RWPE2 (cell line): ENCODE measurements at regions not wholly inside any gene's neighbourhood (a gene's known extent, or its start where the extent isn't known, plus 50 kb on each side); places are given as distances from the start of the nearest gene placed in this dataset.

Experiments used
- ATAC-seq: fragments of 200-7000 bp; cut with Tn5 transposase; 3 replicates; pipeline ENCODE4 v1.9.1; 2021; ENCODE audit warnings: low read depth
- DNase-seq: peaks from one replicate; pipeline ENCODE4 v3.0.0-alpha.2; 2020; ENCODE audit warnings: low spot score
- H3K27ac ChIP-seq: fragments of 450-650 bp; 2 replicates; pipeline ENCODE4 v1.5.1; 2017; ENCODE audit warnings: mild to moderate bottlenecking; ENCODE audit not compliant: poor library complexity, severe bottlenecking
- H3K27me3 ChIP-seq: fragments of 250-450 bp; sonication (Bioruptor Pico); 2 replicates; pipeline ENCODE4 v1.5.1; 2021; ENCODE audit warnings: mild to moderate bottlenecking, moderate library complexity; ENCODE audit not compliant: insufficient read depth, poor library complexity, severe bottlenecking
- H3K36me3 ChIP-seq: fragments of 250-450 bp; sonication (Bioruptor Pico); 2 replicates; pipeline ENCODE4 v1.5.1; 2020; ENCODE audit warnings: low read depth, mild to moderate bottlenecking, moderate library complexity
- H3K4me1 ChIP-seq: fragments of 250-450 bp; sonication (Bioruptor Pico); 2 replicates; pipeline ENCODE4 v1.5.1; 2021; ENCODE audit warnings: mild to moderate bottlenecking, moderate library complexity; ENCODE audit not compliant: insufficient read depth, poor library complexity, severe bottlenecking
- H3K4me3 ChIP-seq: fragments of 250-450 bp; sonication (Bioruptor Pico); 2 replicates; pipeline ENCODE4 v1.5.1; 2021; ENCODE audit warnings: mild to moderate bottlenecking, moderate library complexity; ENCODE audit not compliant: severe bottlenecking
- H3K9me3 ChIP-seq: fragments of 250-450 bp; sonication (Bioruptor Pico); 2 replicates; pipeline ENCODE4 v1.5.1; 2021; ENCODE audit warnings: mild to moderate bottlenecking, moderate library complexity; ENCODE audit not compliant: severe bottlenecking
- CTCF ChIP-seq: fragments of 450-650 bp; IDR thresholded peaks from one replicate; pipeline ENCODE4 v1.5.1; 2017; ENCODE audit warnings: mild to moderate bottlenecking, moderate library complexity; ENCODE audit not compliant: poor library complexity, severe bottlenecking

- Histone ChIP-seq H3K4me1 (no peaks in the 10 kb centered on the region), H3K4me3 (no peak overlapping the region), H3K27ac (no peak overlapping the region), H3K27me3 (no peaks in the 10 kb centered on the region), H3K9me3 (no peaks in the 10 kb centered on the region), H3K36me3 (no peaks in the 10 kb centered on the region)
- no peak for DNase-seq
- ATAC-seq = no peak
- no peak for TF ChIP-seq CTCF
Observed at GRCh38 chr3:117366574-117366973, 657.0 kb downstream of the TUSC7 start.

- no peaks in the 10 kb centered on the region for H3K27me3 ChIP-seq
- DNase-seq (no peak), ATAC-seq (no peak)
- TF ChIP-seq CTCF = no peak
- no peaks in the 10 kb centered on the region for H3K9me3 ChIP-seq
- no peak overlapping the region for H3K27ac ChIP-seq
- no peak overlapping the region for H3K4me3 ChIP-seq
- H3K36me3 ChIP-seq = no peaks in the 10 kb centered on the region
- no peaks in the 10 kb centered on the region for H3K4me1 ChIP-seq
Observed at GRCh38 chr3:117367861-117368260, 658.3 kb downstream of the TUSC7 start.

- Histone ChIP-seq H3K4me3 (no peak overlapping the region), H3K9me3 (no peaks in the 10 kb centered on the region), H3K27me3 (no peaks in the 10 kb centered on the region), H3K27ac (no peak overlapping the region), H3K36me3 (no peaks in the 10 kb centered on the region), H3K4me1 (no peaks in the 10 kb centered on the region)
- no peak for ATAC-seq
- no peak for TF ChIP-seq CTCF
- DNase-seq = no peak
Observed at GRCh38 chr3:117380631-117381030, 671.1 kb downstream of the TUSC7 start.

GRCh38 chr3:117393119-117393518, 683.5 kb downstream of the TUSC7 start:
- Histone ChIP-seq H3K27ac (no peak overlapping the region), H3K4me1 (no peaks in the 10 kb centered on the region), H3K36me3 (no peaks in the 10 kb centered on the region), H3K27me3 (no peaks in the 10 kb centered on the region), H3K9me3 (no peaks in the 10 kb centered on the region), H3K4me3 (no peak overlapping the region)
- no peak for TF ChIP-seq CTCF
- no peak for ATAC-seq
- DNase-seq = no peak

- H3K27ac ChIP-seq = no peak overlapping the region
- H3K27me3 ChIP-seq = no peaks in the 10 kb centered on the region
- no peak for ATAC-seq
- no peak overlapping the region for H3K4me3 ChIP-seq
- H3K9me3 ChIP-seq = no peaks in the 10 kb centered on the region
- no peak for DNase-seq
- TF ChIP-seq CTCF = no peak
- no peaks in the 10 kb centered on the region for H3K36me3 ChIP-seq
- H3K4me1 ChIP-seq = no peaks in the 10 kb centered on the region
Observed at GRCh38 chr3:117398141-117398899, 688.7 kb downstream of the TUSC7 start.
